ENCODE measurements at regions not wholly inside any gene's neighbourhood (a gene's known extent, or its start where the extent isn't known, plus 50 kb on each side); places are given as distances from the start of the nearest gene placed in this dataset.

- DNase-seq (ENCODE audit: low read depth), result peak; percentile 96
These were observed 506.7 kb upstream of the PCDH9 start for GRCh38 chr13:67736646-67737420.

- DNase-seq (ENCODE audit: low read depth), result no peak
These were observed 505.5 kb upstream of the PCDH9 start for GRCh38 chr13:67735651-67736050.

- DNase-seq (ENCODE audit: low read depth), result no peak
These were observed 496.8 kb upstream of the PCDH9 start for GRCh38 chr13:67726979-67727378.

GRCh38 chr13:67725999-67726398 is 495.9 kb upstream of the PCDH9 start:
- DNase-seq (ENCODE audit: low read depth), result no peak

GRCh38 chr13:67713571-67713970 is 483.4 kb upstream of the PCDH9 start:
- DNase-seq (ENCODE audit: low read depth), result no peak

- DNase-seq (ENCODE audit: low read depth), result peak; percentile 3
These were observed 466.6 kb upstream of the PCDH9 start for GRCh38 chr13:67696775-67697174.

GRCh38 chr13:67664502-67664901 is 434.4 kb upstream of the PCDH9 start:
- DNase-seq (ENCODE audit: low read depth), result no peak

- no peak for DNase-seq (ENCODE audit: low read depth)
These were observed 432.9 kb upstream of the PCDH9 start for GRCh38 chr13:67662997-67663396.

- no peak for DNase-seq (ENCODE audit: low read depth)
These were observed 422.8 kb upstream of the PCDH9 start for GRCh38 chr13:67652887-67653286.

- DNase-seq (ENCODE audit: low read depth), result no peak
These were observed 421.9 kb upstream of the PCDH9 start for GRCh38 chr13:67651908-67652465.

GRCh38 chr13:67650471-67650870 is 420.3 kb upstream of the PCDH9 start:
- peak; percentile 63 for DNase-seq (ENCODE audit: low read depth)

- no peak for DNase-seq (ENCODE audit: low read depth)
These were observed 415.8 kb upstream of the PCDH9 start for GRCh38 chr13:67645874-67646467.

- DNase-seq (ENCODE audit: low read depth), result no peak
These were observed 413.4 kb upstream of the PCDH9 start for GRCh38 chr13:67643516-67644055.

GRCh38 chr13:67642657-67643056 is 412.5 kb upstream of the PCDH9 start:
- no peak for DNase-seq (ENCODE audit: low read depth)

- DNase-seq (ENCODE audit: low read depth), result no peak
These were observed 405.6 kb upstream of the PCDH9 start for GRCh38 chr13:67635754-67636153.

- DNase-seq (ENCODE audit: low read depth), result no peak
These were observed 402.5 kb upstream of the PCDH9 start for GRCh38 chr13:67632590-67632989.

GRCh38 chr13:67630640-67631039 is 400.5 kb upstream of the PCDH9 start:
- no peak for DNase-seq (ENCODE audit: low read depth)

GRCh38 chr13:67623630-67624029 is 393.5 kb upstream of the PCDH9 start:
- DNase-seq (ENCODE audit: low read depth), result no peak

- DNase-seq (ENCODE audit: low read depth), result peak; percentile 67
These were observed 390.5 kb upstream of the PCDH9 start for GRCh38 chr13:67620665-67621064.

- peak; percentile 69 for DNase-seq (ENCODE audit: low read depth)
These were observed 389.9 kb upstream of the PCDH9 start for GRCh38 chr13:67619995-67620380.

GRCh38 chr13:67619351-67619994 is 389.3 kb upstream of the PCDH9 start:
- DNase-seq (ENCODE audit: low read depth), result peak; percentile 60

- no peak for DNase-seq (ENCODE audit: low read depth)
These were observed 384.4 kb upstream of the PCDH9 start for GRCh38 chr13:67614579-67614978.

All from LHCN-M2 (cell line).